Activated naive CD8-positive, alpha-beta T cell treated with anti-CD3 and anti-CD28 coated beads for 36 hours (primary cell): ENCODE measurements at regions not wholly inside any gene's neighbourhood (a gene's known extent, or its start where the extent isn't known, plus 50 kb on each side); places are given as distances from the start of the nearest gene placed in this dataset.

ENCODE experiments used
- DNase-seq: peaks from one replicate; pipeline ENCODE4 v3.0.0; 2021
- H3K27ac Mint-ChIP-seq: one replicate; pipeline ENCODE4 v1.8.0; 2022; ENCODE audit warnings: mild to moderate bottlenecking, moderate library complexity, mixed read lengths
- H3K27me3 Mint-ChIP-seq: one replicate; pipeline ENCODE4 v1.8.0; 2022; ENCODE audit warnings: mild to moderate bottlenecking, mixed read lengths
- H3K36me3 Mint-ChIP-seq: one replicate; pipeline ENCODE4 v1.8.0; 2021; ENCODE audit warnings: mild to moderate bottlenecking, mixed read lengths
- H3K4me1 Mint-ChIP-seq: one replicate; pipeline ENCODE4 v1.8.0; 2021; ENCODE audit warnings: mixed read lengths
- H3K4me3 Mint-ChIP-seq: one replicate; pipeline ENCODE4 v1.8.0; 2022; ENCODE audit warnings: mild to moderate bottlenecking, moderate library complexity, mixed read lengths
- H3K9me3 Mint-ChIP-seq: one replicate; pipeline ENCODE4 v1.8.0; 2022; ENCODE audit warnings: mixed read lengths

DNA sequence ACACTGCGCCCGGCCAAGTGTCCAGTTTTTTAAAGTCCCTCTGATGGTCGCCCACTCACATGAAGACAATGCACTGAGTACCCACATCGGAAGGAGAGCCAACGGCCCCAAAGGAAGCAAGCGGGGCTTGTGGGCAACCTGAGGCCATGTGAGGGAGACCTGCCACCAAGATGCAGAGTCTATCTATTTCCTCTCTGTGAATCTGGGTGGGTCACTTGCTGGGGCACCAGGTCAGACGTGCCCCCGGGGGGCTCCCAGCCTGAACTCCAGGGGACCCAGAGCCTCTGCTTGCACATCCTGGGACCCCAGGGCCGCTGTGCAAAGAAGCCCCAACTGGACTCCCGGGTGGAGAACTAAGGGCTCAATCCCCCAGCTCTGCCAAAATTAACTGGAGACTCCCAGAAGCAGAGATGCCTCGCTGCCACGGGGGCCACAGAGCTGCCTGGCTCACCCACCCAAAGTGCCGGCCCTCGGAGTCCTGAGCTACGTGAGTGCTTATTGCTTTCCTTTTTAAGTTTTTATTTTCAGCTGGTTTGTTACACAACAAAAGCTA is 106.4 kb downstream of the BRD1 start:
- no peak for DNase-seq
- H3K9me3 Mint-ChIP-seq, result no peaks in the 10 kb centered on the region
- no peaks in the 10 kb centered on the region for H3K36me3 Mint-ChIP-seq
- no peak overlapping the region for H3K27ac Mint-ChIP-seq
- H3K4me1 Mint-ChIP-seq, result peaks cover 2% of the 10 kb centered on the region
- no peak overlapping the region for H3K4me3 Mint-ChIP-seq
- peaks cover 5% of the 10 kb centered on the region for H3K27me3 Mint-ChIP-seq

DNA sequence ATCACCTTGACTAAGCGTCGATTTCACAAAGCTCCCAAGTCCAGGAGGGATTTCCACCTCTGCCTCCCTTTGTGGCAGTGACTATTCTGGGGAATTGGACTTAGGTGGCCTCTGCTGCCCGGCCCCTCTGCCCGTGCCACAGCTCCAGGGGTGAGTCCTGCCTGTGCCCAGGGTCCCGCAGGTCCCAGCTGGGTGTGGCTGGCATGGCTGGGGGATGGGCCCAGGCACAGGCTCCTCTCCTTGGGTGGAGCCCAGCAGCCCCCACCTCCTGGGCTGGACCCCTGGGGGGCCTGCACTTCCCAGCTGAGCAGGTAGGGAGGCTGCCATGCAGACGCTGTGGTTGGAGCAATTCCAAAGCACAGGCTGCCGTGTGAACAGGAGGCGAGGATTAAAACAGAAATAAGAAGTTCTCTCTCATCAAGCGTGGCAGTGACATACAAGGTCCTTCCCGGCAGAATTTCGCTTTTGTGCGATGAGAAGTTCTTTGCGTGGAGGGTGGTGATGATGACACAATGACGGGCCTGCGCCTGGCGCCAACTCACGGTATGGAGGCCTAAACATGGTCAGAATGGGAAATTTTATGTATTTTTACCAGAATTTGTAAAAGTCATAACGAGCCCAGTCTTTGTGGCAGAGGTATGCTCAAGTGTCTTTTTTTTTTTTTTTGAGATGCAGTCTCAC is 107.3 kb downstream of the BRD1 start:
- DNase-seq, result no peak
- no peak overlapping the region for H3K27ac Mint-ChIP-seq
- H3K36me3 Mint-ChIP-seq, result no peaks in the 10 kb centered on the region

DNA sequence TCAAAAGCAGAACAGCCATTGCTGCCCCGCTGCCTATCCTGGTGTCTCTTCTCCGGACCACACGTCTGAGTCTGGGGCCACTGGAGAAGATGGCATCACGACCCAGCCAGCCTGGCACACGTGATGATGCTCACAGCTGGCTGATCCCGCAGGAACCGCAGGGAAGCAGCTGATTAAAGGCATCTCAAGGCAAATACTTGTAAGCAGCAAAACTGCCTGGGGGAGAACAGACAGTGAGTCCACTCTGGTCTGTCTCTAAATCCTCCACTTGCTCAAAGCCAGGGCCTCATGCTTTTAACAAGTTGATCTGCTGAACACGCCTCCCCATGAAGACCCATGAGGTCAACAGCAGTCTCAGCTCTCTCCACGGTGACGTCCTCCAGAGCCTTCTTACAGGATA is 108.6 kb downstream of the BRD1 start:
- Mint-ChIP-seq H3K4me1 (peaks cover 2% of the 10 kb centered on the region), H3K27me3 (peaks cover 2% of the 10 kb centered on the region), H3K9me3 (no peaks in the 10 kb centered on the region), H3K4me3 (no peak overlapping the region), H3K27ac (no peak overlapping the region), H3K36me3 (no peaks in the 10 kb centered on the region)
- no peak for DNase-seq

More for the DNA sequence above, 107.3 kb downstream of the BRD1 start:
- H3K27me3 Mint-ChIP-seq, result peaks cover 3% of the 10 kb centered on the region
- no peak overlapping the region for H3K4me3 Mint-ChIP-seq
- H3K4me1 Mint-ChIP-seq, result peaks cover 2% of the 10 kb centered on the region
- no peaks in the 10 kb centered on the region for H3K9me3 Mint-ChIP-seq

DNA sequence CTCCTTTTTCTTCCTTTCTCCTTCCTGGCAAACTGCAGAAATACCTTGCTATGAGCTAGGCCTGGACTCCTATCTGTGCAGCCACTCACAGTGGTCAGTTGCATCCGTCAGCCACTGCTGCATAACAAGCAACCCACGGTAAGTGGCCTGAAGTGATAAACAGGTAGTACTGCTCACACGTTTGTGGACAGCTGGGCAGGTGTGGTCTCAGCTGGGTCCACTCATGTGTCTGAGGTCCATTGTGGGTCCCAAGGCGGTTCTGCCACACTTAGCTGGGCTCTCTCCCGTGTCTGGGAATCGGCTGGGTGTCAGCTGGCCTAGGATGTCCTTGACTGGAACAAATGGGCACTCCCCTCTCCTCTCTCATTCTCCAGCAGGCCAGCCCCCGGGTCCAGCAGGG is 109.3 kb downstream of the BRD1 start:
- H3K27ac Mint-ChIP-seq, result no peak overlapping the region
- peaks cover 3% of the 10 kb centered on the region for H3K27me3 Mint-ChIP-seq
- no peak for DNase-seq
- H3K4me3 Mint-ChIP-seq, result no peak overlapping the region
- no peaks in the 10 kb centered on the region for H3K36me3 Mint-ChIP-seq
- H3K9me3 Mint-ChIP-seq, result no peaks in the 10 kb centered on the region
- H3K4me1 Mint-ChIP-seq, result no peaks in the 10 kb centered on the region

DNA sequence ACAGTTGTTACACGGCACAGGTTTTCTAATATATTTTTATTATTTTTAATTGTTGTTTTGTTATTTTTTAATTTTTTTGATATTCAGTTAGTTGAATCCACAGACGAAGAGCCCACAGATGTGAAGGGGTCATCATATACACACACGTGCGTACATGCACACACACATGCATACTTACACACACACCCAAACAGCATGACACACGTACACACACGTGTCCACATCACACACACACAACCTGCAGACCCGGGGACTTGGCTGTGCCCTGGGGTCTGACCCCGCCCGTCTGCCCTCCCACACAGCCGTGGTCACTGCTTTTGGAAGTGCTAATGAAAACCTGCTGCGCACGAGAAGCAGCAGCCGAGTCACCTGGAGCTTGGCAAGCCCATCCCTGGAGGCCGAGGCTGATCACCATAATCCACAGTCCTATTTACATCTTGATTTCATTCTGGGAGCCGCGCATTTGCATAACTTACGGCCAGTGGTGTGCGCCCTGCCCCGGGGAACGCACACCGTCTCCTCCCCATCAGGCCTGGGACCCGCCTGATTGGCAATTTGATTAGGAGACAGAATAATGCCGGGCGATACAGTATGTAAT is 110.3 kb downstream of the BRD1 start:
- no peak overlapping the region for H3K4me3 Mint-ChIP-seq
- DNase-seq, result no peak
- no peak overlapping the region for H3K27ac Mint-ChIP-seq
- H3K27me3 Mint-ChIP-seq, result peaks cover 7% of the 10 kb centered on the region
- H3K9me3 Mint-ChIP-seq, result no peaks in the 10 kb centered on the region
- H3K4me1 Mint-ChIP-seq, result no peaks in the 10 kb centered on the region
- no peaks in the 10 kb centered on the region for H3K36me3 Mint-ChIP-seq

DNA sequence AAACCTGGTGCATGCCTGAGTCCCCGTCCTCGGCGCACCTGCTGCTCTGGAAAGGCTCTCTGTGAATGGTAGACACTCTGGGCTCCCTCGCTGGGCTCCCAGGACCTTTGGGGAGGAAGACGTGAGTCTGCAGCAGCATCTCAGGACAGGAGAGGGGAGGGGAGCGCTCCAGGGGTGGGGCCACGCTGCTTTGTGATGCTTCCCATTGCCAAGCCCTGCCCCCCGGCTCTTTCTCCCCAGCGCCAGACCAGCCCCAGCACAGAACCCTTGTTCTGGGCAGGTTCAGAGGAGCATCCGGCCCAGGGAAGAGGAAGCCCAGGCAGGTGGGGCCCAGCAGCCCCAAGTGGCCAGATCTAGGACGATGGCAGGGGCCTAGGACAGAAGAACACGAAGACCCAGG is 111.2 kb downstream of the BRD1 start:
- H3K36me3 Mint-ChIP-seq, result no peaks in the 10 kb centered on the region

DNA sequence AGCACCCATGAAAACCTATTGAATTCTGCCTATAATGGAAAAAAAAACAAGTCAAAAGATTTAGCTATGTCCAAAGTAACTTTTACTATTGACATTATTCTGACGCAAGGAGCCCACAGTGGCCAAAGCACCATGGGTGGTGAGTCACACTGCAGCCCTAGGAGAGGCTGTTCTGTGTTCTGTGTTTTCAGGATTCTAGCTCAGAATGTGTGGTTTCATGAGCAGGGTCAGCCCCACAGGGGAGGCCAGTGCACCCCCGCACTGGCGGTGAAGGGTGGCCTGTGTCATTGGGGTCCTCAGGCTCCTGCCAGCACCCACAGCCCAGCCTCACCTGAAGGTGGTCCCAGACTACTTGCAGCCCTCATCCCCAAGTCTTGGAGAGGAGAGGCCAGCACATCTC is 112.2 kb downstream of the BRD1 start:
- peaks cover 18% of the 10 kb centered on the region for H3K27me3 Mint-ChIP-seq
- H3K9me3 Mint-ChIP-seq, result no peaks in the 10 kb centered on the region
- H3K4me3 Mint-ChIP-seq, result no peak overlapping the region
- no peaks in the 10 kb centered on the region for H3K36me3 Mint-ChIP-seq
- DNase-seq, result no peak
- no peaks in the 10 kb centered on the region for H3K4me1 Mint-ChIP-seq
- H3K27ac Mint-ChIP-seq, result no peak overlapping the region

More for the DNA sequence above, 111.2 kb downstream of the BRD1 start:
- H3K4me1 Mint-ChIP-seq, result no peaks in the 10 kb centered on the region
- no peak overlapping the region for H3K4me3 Mint-ChIP-seq
- no peak for DNase-seq
- H3K27me3 Mint-ChIP-seq, result peaks cover 8% of the 10 kb centered on the region
- no peaks in the 10 kb centered on the region for H3K9me3 Mint-ChIP-seq
- no peak overlapping the region for H3K27ac Mint-ChIP-seq

DNA sequence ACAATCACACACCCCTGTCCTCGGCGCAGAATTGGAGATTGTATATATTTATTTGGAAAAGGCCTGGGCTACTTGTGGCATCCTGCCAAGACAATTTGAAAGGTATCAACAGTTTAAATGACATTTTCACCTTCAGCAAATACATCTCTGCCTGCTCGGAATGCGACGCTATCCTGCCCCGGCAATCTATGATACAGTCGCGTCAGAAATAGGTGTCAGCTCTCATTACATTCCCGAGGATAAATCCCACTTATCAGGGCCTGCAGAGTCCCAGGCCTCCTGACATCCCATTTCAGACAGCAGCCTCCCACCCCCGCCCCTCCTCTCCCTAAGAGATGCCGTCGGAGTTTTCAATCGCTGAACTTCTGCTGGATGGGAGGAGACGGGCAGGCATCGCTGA is 114.7 kb downstream of the BRD1 start:
- H3K4me1 Mint-ChIP-seq, result no peaks in the 10 kb centered on the region
- DNase-seq, result no peak
- H3K9me3 Mint-ChIP-seq, result peaks cover 4% of the 10 kb centered on the region
- H3K27ac Mint-ChIP-seq, result no peak overlapping the region
- no peak overlapping the region for H3K4me3 Mint-ChIP-seq
- peaks cover 24% of the 10 kb centered on the region for H3K27me3 Mint-ChIP-seq
- H3K36me3 Mint-ChIP-seq, result no peaks in the 10 kb centered on the region

DNA sequence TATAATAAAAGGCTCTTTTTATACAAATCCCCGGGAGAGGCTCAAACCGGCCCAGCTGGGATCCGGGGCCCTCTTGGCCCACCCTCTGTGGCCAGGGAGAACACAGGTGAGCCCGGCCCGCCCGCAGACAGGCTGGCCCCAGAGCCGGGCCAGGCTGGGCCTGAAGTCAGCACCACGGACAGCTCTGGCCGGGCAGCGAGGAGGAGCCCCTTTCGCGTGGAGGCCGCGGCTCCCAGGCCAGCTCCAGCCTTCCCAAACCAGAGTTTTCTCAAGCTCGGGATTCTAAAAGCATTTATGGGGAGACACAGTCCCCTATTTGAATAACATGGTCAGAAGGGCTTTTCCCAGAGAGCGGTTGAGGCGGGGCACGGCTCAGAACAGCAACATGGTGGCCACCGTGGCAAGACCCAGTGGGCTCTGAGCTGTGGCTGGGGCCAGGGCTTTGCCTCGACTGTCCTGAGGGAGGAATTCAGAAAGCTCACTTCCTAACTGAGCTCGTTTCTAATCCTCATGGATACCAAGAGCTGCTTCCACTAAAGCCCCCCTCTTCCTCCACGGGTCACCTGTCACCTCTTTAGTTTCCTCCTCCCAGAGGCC is 115.4 kb downstream of the BRD1 start:
- DNase-seq, result no peak
- peaks cover 4% of the 10 kb centered on the region for H3K9me3 Mint-ChIP-seq
- no peak overlapping the region for H3K27ac Mint-ChIP-seq
- H3K27me3 Mint-ChIP-seq, result peaks cover 29% of the 10 kb centered on the region
- H3K36me3 Mint-ChIP-seq, result no peaks in the 10 kb centered on the region
- H3K4me3 Mint-ChIP-seq, result no peak overlapping the region
- H3K4me1 Mint-ChIP-seq, result no peaks in the 10 kb centered on the region

DNA sequence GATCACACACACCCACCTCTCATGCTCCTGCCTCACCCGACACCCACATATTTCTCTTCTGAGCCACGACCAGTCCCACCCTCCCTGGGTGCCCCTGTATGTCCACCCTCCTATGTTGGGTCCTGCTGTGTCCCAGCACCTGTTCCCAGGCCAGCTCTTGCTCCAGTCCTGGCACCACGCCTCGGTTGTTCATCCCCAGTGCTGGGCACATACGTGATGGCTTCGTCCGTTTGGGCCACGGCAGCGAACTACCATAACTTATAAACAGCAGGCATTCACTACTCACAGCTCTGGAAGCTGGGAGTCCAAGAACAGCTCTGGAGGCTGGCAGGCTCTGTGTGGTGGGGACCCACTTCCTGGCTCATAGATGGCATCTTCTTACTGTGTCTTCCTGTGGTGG is 116.9 kb downstream of the BRD1 start:
- H3K4me1 Mint-ChIP-seq, result no peaks in the 10 kb centered on the region

DNA sequence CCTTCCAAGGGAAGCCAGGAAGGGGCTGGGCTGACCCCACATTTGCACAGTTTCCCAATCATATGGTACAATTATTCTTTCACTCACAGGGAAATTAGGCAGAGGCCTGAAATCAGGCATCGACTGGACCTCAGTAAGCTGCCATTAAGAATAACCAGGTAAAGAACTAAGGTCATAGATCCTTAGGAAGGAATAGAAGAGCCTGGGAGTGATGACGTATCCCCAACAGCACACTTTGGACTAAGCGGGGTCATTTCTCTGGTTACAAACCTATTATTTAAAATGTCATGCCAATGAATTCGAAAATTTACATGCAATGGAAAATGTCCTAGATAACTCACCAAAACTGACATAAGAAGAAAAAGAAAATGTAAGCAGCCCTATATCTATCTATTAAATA is 118.2 kb downstream of the BRD1 start:
- Mint-ChIP-seq H3K4me3 (no peak overlapping the region), H3K4me1 (no peaks in the 10 kb centered on the region), H3K9me3 (peaks cover 4% of the 10 kb centered on the region), H3K27me3 (peaks cover 43% of the 10 kb centered on the region), H3K36me3 (no peaks in the 10 kb centered on the region), H3K27ac (no peak overlapping the region)
- no peak for DNase-seq

More for the DNA sequence above, 116.9 kb downstream of the BRD1 start:
- no peak overlapping the region for H3K4me3 Mint-ChIP-seq
- DNase-seq, result no peak
- H3K9me3 Mint-ChIP-seq, result peaks cover 4% of the 10 kb centered on the region
- peaks cover 34% of the 10 kb centered on the region for H3K27me3 Mint-ChIP-seq
- H3K36me3 Mint-ChIP-seq, result no peaks in the 10 kb centered on the region
- H3K27ac Mint-ChIP-seq, result no peak overlapping the region

DNA sequence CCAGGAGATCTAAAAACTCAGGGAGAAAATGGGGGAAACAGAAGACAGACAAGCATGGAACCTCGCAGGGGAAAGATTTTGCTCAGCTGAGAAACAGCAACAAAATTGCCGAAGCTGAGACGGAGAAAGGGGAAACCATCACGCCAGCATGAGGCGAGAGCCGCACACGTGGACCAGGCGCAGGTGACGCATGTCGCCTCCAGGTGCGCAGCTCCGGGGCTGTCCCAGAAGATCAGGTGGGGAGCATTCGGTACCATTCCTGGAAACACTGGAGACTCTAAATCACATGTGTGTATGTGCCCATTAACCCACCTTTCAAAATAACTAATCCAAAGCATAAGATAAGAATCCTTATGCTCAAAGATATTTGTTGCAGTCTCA is 121.7 kb downstream of the BRD1 start:
- Mint-ChIP-seq H3K27ac (no peak overlapping the region), H3K4me1 (no peaks in the 10 kb centered on the region), H3K9me3 (peaks cover 9% of the 10 kb centered on the region), H3K27me3 (peaks cover 37% of the 10 kb centered on the region), H3K4me3 (no peak overlapping the region), H3K36me3 (no peaks in the 10 kb centered on the region)
- DNase-seq, result no peak

DNA sequence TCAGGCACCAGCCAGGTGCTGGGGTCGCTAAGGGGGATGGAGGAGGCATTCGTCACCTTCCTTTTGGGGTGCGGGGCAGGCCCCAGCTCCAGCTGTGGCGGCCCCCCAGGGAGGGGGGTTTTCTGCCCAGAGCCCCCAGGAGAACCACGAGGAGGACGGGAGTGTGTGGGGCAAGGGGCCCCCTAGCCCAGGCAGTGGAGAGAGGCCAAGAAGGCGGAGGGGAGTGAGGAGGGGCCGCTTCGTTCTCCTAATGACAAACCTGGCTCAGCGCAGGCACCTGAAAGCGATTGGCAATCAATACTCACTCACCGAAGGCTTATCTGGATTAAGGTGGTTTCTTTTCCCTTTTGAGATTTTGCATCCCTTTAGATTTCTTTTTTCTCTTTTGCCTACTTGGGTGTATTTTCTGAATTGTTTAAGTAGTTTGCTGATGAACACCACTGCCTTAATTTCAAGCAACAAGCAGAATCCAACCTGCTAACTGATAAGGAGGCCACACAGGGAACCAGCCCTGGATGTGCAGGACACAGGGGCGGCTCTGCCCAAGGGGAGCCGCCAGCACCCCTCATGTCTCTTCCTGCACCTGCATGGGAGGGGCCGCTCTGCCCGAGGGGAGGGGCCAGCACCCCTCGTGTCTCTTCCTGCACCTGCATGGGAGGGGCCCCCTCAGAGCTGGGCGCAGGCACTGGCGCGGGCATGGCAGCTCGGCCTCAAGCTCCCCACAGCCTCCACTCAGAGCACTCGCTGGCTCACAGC is 122.3 kb downstream of the BRD1 start:
- H3K27ac Mint-ChIP-seq, result no peak overlapping the region
- H3K9me3 Mint-ChIP-seq, result peaks cover 9% of the 10 kb centered on the region
- H3K27me3 Mint-ChIP-seq, result peaks cover 31% of the 10 kb centered on the region
- H3K4me1 Mint-ChIP-seq, result no peaks in the 10 kb centered on the region
- H3K4me3 Mint-ChIP-seq, result no peak overlapping the region
- no peak for DNase-seq
- H3K36me3 Mint-ChIP-seq, result no peaks in the 10 kb centered on the region

DNA sequence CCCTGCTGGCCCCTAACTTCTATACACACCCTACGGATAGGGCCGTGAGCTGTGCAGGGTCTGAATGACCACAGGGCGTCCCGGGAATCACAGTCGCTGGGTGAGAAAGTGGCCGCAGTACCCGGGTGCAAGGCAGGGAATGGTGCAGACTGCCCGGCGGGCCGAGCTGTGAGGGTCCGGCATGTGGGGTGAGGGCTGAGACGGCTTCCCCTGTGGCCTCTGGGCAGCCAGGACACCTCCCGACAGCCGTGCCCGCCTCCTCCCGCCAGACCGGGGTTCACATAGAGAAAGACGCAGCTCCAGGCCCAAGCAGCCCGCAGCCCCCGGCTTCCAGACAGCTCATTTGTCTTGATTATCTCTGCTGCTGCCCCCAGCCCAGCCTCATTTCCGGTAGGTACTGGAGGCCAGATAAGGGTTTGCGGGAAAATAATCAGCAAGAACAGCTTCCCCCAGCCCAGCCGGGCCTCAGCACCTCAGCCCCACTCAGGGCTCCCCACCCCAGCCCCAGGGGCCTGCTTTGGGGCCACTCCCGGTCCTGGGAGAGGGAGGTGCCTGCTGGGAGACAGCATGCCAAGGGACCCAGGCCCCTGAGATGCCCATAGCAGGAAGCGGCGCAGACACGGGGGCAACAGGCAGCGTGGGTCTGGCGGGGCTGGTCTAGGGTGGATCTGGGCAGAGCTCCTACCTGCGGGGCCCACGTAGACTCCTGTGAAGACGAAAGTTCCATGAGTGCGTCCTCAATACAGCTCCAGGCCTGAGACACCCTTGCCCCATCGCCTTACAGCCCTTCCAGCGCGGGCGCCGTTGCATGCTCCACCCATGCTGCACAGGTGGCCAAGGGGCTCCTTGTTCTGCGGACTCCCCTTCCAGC is 123.1 kb downstream of the BRD1 start:
- Mint-ChIP-seq H3K27me3 (peaks cover 27% of the 10 kb centered on the region), H3K36me3 (no peaks in the 10 kb centered on the region), H3K4me1 (no peaks in the 10 kb centered on the region), H3K9me3 (peaks cover 4% of the 10 kb centered on the region), H3K4me3 (no peak overlapping the region), H3K27ac (no peak overlapping the region)
- DNase-seq, result no peak
